Stimulated activated effector memory CD8-positive, alpha-beta T cell treated with anti-CD3 and anti-CD28 coated beads, Interleukin-12 subunit alpha, Interleukin-12 subunit beta, amount 100 ng/mL, for 72 hours (primary cell): ENCODE measurements at regions not wholly inside any gene's neighbourhood (a gene's known extent, or its start where the extent isn't known, plus 50 kb on each side); places are given as distances from the start of the nearest gene placed in this dataset.

Experiments
- ATAC-seq: fragments of 150-1000 bp; cut with Tn5 transposase; 2 replicates; pipeline ENCODE4 v1.10.0; 2021
- DNase-seq, 2 donors: peaks; one replicate each; pipeline ENCODE4 v3.0.0; 2021 to 2022; ENCODE audit warnings: low spot score in 2 of 2
- H3K27ac Mint-ChIP-seq: one replicate; pipeline ENCODE4 v1.8.0; 2022; ENCODE audit warnings: mild to moderate bottlenecking, mixed read lengths
- H3K36me3 Mint-ChIP-seq: one replicate; pipeline ENCODE4 v1.8.0; 2022; ENCODE audit warnings: mild to moderate bottlenecking, mixed read lengths
- H3K4me1 Mint-ChIP-seq: one replicate; pipeline ENCODE4 v1.8.0; 2022; ENCODE audit warnings: mixed read lengths
- H3K4me3 Mint-ChIP-seq: one replicate; pipeline ENCODE4 v1.8.0; 2022; ENCODE audit warnings: mild to moderate bottlenecking, mixed read lengths
- H3K9me3 Mint-ChIP-seq: one replicate; pipeline ENCODE4 v1.8.0; 2022; ENCODE audit warnings: mixed read lengths

GRCh38 chr15:91566141-91566540 is 287.4 kb upstream of the SLCO3A1 start:
- Mint-ChIP-seq H3K4me1 (no peaks in the 10 kb centered on the region), H3K9me3 (no peaks in the 10 kb centered on the region), H3K4me3 (no peak overlapping the region), H3K36me3 (no peaks in the 10 kb centered on the region), H3K27ac (no peak overlapping the region)
- DNase-seq (no peak), ATAC-seq (no peak)

- no peaks in the 10 kb centered on the region for H3K36me3 Mint-ChIP-seq
- DNase-seq (no peak), ATAC-seq (no peak)
- H3K9me3 Mint-ChIP-seq = no peaks in the 10 kb centered on the region
- H3K4me3 Mint-ChIP-seq = no peak overlapping the region
- no peak overlapping the region for H3K27ac Mint-ChIP-seq
- H3K4me1 Mint-ChIP-seq = no peaks in the 10 kb centered on the region
Observed at GRCh38 chr15:91568036-91568435, 285.5 kb upstream of the SLCO3A1 start.

DNA sequence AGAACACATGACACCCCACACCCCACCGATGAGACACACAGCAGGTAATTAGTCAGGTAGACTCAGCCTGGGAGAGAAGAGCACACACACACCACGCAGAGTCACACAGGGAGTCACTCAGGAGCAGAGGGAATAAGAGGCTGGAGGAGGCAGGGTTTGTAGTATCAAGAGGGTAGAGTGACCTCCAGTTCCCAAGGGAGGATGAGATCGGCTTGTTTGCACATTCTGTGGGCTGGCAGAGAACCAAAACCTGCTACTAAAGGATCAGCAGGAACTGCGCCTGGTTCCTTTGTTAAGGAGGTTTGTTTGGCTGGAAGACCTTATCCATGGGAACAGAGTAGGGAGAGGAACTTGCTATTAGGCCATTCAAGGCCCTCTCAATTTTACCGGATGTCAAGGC is 281.4 kb upstream of the SLCO3A1 start:
- no peaks in the 10 kb centered on the region for H3K9me3 Mint-ChIP-seq
- no peaks in the 10 kb centered on the region for H3K36me3 Mint-ChIP-seq
- ATAC-seq (no peak), DNase-seq (no peak)
- no peak overlapping the region for H3K4me3 Mint-ChIP-seq
- H3K4me1 Mint-ChIP-seq = no peaks in the 10 kb centered on the region
- H3K27ac Mint-ChIP-seq = no peak overlapping the region

GRCh38 chr15:91576096-91576495 is 277.4 kb upstream of the SLCO3A1 start:
- ATAC-seq = no peak
- Mint-ChIP-seq H3K27ac (no peak overlapping the region), H3K36me3 (no peaks in the 10 kb centered on the region), H3K4me3 (no peak overlapping the region), H3K9me3 (no peaks in the 10 kb centered on the region), H3K4me1 (no peaks in the 10 kb centered on the region)
- no peak for DNase-seq

- Mint-ChIP-seq H3K36me3 (no peaks in the 10 kb centered on the region), H3K9me3 (peaks cover 2% of the 10 kb centered on the region), H3K27ac (no peak overlapping the region), H3K4me3 (no peak overlapping the region), H3K4me1 (no peaks in the 10 kb centered on the region)
- no peak for ATAC-seq
- no peak for DNase-seq
Observed at GRCh38 chr15:91578511-91578910, 275.0 kb upstream of the SLCO3A1 start.

GRCh38 chr15:91584895-91585294 is 268.6 kb upstream of the SLCO3A1 start:
- Mint-ChIP-seq H3K4me1 (no peaks in the 10 kb centered on the region), H3K27ac (no peak overlapping the region), H3K36me3 (no peaks in the 10 kb centered on the region), H3K9me3 (peaks cover 2% of the 10 kb centered on the region), H3K4me3 (no peak overlapping the region)
- ATAC-seq (no peak), DNase-seq (no peak)

DNA sequence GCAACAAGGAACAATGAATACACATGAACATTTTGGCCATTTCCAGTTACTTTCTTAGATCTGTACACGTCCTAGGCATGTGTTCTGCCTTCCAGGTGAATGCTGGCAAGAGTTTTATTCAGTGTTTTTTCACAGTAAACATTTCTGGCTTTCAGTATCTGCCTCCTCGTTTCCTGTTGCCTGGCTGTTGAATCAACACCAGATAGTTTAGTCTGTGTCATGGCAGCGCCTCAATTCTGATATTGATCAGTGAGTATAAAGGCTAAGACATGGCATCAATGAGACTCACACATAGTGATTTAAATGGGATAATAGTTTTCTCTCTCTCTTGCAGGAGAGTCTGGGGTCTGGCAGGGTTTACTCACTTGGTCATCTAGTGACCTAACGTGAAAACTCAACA is 266.9 kb upstream of the SLCO3A1 start:
- Mint-ChIP-seq H3K36me3 (no peaks in the 10 kb centered on the region), H3K27ac (no peak overlapping the region), H3K9me3 (peaks cover 2% of the 10 kb centered on the region), H3K4me1 (no peaks in the 10 kb centered on the region), H3K4me3 (no peak overlapping the region)
- DNase-seq = no peak
- no peak for ATAC-seq

DNA sequence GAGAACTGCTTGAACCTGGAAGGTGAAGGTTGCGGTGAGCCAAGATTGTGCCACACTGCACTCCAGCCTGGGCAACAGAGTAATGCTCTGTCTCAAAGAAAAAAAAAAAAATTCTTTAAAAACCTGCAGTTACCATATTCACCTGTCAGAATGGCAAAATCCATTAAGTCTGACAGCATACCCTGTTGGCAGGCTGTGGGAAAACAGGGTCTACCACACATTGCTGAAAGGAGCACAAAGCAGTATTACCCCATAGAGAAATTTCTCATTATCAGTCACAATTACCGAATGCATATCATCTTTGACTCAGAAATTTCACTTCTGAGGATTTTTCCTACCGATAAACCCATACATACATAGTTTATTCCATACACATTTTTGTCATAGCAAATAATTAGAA is 264.1 kb upstream of the SLCO3A1 start:
- no peak for DNase-seq
- no peaks in the 10 kb centered on the region for H3K36me3 Mint-ChIP-seq
- H3K4me3 Mint-ChIP-seq = no peak overlapping the region
- ATAC-seq = peak; percentile 67
- H3K4me1 Mint-ChIP-seq = no peaks in the 10 kb centered on the region
- no peak overlapping the region for H3K27ac Mint-ChIP-seq
- H3K9me3 Mint-ChIP-seq = no peaks in the 10 kb centered on the region

GRCh38 chr15:91592567-91592966 is 260.9 kb upstream of the SLCO3A1 start:
- ATAC-seq (no peak), DNase-seq (no peak)
- H3K9me3 Mint-ChIP-seq = no peaks in the 10 kb centered on the region
- no peak overlapping the region for H3K27ac Mint-ChIP-seq
- no peak overlapping the region for H3K4me3 Mint-ChIP-seq
- no peaks in the 10 kb centered on the region for H3K36me3 Mint-ChIP-seq
- H3K4me1 Mint-ChIP-seq = no peaks in the 10 kb centered on the region

DNA sequence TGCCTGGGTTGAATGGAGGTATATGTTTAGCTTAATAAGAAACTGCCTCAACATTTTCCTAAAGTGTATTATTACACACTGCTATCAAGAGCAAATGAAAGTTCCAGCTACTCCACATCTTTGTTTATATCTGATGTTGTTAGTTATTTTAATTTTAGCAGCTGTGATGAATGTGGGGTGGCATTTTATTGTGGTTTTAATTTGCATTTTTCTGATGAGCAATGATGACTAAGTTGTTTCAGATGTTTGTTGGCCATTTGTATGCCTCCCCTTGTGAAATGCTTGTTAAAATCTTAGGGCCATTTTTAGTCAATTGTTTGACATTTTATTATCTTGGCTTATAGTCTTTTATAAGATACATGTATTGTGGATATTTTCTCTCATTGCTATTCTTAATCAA is 260.4 kb upstream of the SLCO3A1 start:
- Mint-ChIP-seq H3K4me3 (no peak overlapping the region), H3K27ac (no peak overlapping the region), H3K36me3 (no peaks in the 10 kb centered on the region), H3K4me1 (no peaks in the 10 kb centered on the region), H3K9me3 (no peaks in the 10 kb centered on the region)
- ATAC-seq (no peak), DNase-seq (no peak)

GRCh38 chr15:91593653-91594052 is 259.9 kb upstream of the SLCO3A1 start:
- Mint-ChIP-seq H3K9me3 (no peaks in the 10 kb centered on the region), H3K4me1 (no peaks in the 10 kb centered on the region), H3K36me3 (no peaks in the 10 kb centered on the region), H3K27ac (no peak overlapping the region), H3K4me3 (no peak overlapping the region)
- DNase-seq (no peak), ATAC-seq (no peak)

DNA sequence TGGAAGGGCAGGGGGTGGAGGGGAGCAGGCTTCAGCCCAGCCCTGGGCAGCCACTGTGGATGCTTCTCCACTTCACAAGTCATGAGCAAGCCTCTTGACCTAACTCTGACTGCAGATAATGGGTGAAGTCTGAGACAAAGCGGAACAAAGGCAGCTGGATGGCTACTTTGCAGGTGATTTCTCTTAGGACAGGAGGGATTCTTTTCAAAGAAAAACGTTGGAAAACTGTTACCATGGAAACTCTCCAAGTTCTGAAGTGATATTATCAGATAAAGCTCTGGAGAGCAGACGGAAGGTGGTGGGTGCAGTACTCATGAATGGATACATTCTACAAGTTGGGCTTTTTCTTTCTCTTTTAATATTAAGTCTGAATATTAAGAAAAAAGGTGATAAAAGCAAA is 254.2 kb upstream of the SLCO3A1 start:
- Mint-ChIP-seq H3K4me3 (no peak overlapping the region), H3K4me1 (no peaks in the 10 kb centered on the region), H3K27ac (no peak overlapping the region), H3K36me3 (no peaks in the 10 kb centered on the region), H3K9me3 (no peaks in the 10 kb centered on the region)
- no peak for DNase-seq
- no peak for ATAC-seq

DNA sequence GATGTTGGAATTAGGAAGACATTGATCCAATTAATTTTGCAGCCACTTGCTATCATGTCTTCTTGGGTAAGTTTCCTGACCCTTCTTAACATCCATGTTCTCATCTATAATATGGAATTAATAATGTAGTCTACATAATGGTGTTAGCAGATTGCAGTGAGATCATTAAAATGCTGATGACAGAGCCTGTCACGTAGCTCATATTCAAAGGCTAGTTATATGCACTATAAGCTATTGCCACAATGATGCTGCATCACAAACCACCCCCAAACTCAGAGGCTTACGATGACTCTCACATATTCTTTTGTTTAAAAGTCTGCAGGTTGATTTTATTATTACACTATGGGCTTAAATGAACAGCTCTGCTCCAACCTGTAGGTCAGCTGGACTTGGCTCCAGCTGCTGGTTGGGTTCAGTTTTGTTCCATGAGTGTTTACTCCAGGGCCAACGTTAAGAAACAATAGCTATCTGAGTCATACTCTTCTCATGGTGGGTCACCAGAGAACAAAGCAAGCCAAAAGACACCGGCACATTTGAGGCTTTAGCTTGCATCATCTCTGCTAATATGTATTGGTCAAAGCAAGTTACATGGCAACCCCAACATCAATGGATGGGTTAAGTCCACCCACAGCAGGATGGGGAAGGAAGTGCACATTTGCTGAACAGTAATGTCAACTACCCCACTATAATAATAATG is 250.0 kb upstream of the SLCO3A1 start:
- Mint-ChIP-seq H3K4me3 (no peak overlapping the region), H3K27ac (no peak overlapping the region), H3K9me3 (no peaks in the 10 kb centered on the region), H3K36me3 (no peaks in the 10 kb centered on the region), H3K4me1 (no peaks in the 10 kb centered on the region)
- ATAC-seq (no peak), DNase-seq (no peak)

DNA sequence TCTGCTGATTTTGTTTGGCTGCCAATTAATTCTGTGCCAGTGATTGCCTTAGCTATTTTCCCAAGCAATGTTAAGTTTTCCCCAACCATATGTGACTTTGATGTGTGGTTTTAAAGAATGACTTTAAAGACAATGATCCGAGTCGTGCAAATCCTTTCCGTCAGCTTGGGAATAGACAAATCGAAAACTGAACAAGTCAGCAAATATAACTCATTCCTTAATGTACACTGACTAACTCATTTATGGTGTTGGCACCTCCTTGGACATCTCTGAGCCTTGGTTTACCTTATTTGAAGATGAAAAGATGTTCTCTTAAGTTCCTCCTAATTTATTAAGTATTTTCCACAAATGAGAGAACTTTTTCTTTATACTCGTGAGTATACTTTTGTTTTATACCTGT is 249.4 kb upstream of the SLCO3A1 start:
- no peak overlapping the region for H3K4me3 Mint-ChIP-seq
- H3K4me1 Mint-ChIP-seq = no peaks in the 10 kb centered on the region
- DNase-seq = no peak
- no peaks in the 10 kb centered on the region for H3K36me3 Mint-ChIP-seq
- ATAC-seq = no peak
- no peaks in the 10 kb centered on the region for H3K9me3 Mint-ChIP-seq
- H3K27ac Mint-ChIP-seq = no peak overlapping the region

DNA sequence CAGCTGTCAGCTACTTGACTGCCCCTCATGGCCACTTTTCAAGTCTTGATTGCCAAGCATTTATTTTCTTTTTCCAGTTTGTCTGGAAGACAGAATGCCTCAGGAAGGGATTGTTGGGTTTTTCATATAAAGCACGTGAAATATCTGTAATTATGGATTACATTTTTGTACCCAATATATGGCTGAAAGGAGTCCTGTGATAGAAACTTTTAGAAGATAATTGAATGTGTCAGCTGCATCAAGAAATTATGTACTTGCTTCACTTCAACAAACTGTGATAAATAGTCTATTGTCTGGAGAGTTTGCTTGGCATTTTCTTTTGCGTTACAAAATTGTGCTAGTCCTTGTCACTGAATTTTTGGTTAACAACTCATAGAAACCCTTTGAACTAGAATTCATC is 247.9 kb upstream of the SLCO3A1 start:
- no peak for DNase-seq
- no peaks in the 10 kb centered on the region for H3K36me3 Mint-ChIP-seq
- no peak overlapping the region for H3K4me3 Mint-ChIP-seq
- no peaks in the 10 kb centered on the region for H3K9me3 Mint-ChIP-seq
- no peak for ATAC-seq
- no peak overlapping the region for H3K27ac Mint-ChIP-seq
- no peaks in the 10 kb centered on the region for H3K4me1 Mint-ChIP-seq

DNA sequence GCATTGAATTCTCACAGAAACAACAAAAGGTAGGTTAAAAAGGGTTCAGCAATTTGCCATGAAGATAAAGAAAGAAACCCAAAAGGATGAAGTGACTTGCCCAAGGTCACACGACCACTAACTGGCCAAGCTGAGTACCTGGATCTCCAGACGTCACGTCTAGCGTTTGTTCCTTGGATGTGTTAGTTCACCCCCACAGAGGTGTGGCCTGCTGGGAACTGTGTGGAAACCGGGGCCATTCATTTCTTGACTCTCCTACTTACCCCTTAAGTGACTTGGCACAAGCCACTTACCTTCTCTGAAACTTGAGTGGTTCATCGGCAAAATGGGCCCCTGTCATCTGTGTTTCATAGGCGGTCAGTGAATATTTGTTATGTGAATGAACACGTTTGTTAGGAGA is 244.3 kb upstream of the SLCO3A1 start:
- Mint-ChIP-seq H3K9me3 (no peaks in the 10 kb centered on the region), H3K4me1 (no peaks in the 10 kb centered on the region), H3K4me3 (no peak overlapping the region), H3K27ac (no peak overlapping the region), H3K36me3 (no peaks in the 10 kb centered on the region)
- DNase-seq (no peak), ATAC-seq (no peak)

DNA sequence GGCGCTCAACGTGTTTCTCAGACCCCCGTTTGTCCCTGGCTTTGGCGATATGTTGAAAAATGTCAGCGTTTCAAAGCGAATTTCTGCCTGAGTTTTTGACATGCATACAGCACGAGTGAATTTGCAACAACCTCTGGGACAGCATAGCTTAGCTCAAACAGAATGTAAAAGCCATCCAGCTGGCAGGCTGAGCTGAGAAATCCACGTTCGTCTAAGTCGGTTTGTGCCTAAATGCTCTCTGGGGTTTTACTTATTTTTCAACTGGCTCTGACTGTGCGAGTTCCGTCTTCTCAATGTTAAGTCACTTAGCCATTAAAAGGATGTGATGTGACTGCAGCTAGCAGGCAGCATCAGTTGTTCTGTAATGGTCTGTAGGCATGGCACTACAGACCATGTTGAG is 243.5 kb upstream of the SLCO3A1 start:
- no peaks in the 10 kb centered on the region for H3K9me3 Mint-ChIP-seq
- DNase-seq (no peak), ATAC-seq (no peak)
- no peaks in the 10 kb centered on the region for H3K4me1 Mint-ChIP-seq
- no peak overlapping the region for H3K4me3 Mint-ChIP-seq
- no peak overlapping the region for H3K27ac Mint-ChIP-seq
- no peaks in the 10 kb centered on the region for H3K36me3 Mint-ChIP-seq
